B cell (primary cell): ENCODE measurements at regions not wholly inside any gene's neighbourhood (a gene's known extent, or its start where the extent isn't known, plus 50 kb on each side); places are given as distances from the start of the nearest gene placed in this dataset.

Experiments used
- CTCF ChIP-seq: fragments of 200-600 bp; IDR thresholded peaks from one replicate; pipeline ENCODE4 v1.8.0; 2022; ENCODE audit warnings: antibody characterized with exemption, mild to moderate bottlenecking
- EZH2 ChIP-seq: IDR thresholded peaks from 2 replicates; pipeline ENCODE4 v1.6.1; 2012; ENCODE audit warnings: borderline replicate concordance, low read depth, mild to moderate bottlenecking, moderate library complexity, low read length; ENCODE audit not compliant: insufficient read depth, poor library complexity, severe bottlenecking

DNA sequence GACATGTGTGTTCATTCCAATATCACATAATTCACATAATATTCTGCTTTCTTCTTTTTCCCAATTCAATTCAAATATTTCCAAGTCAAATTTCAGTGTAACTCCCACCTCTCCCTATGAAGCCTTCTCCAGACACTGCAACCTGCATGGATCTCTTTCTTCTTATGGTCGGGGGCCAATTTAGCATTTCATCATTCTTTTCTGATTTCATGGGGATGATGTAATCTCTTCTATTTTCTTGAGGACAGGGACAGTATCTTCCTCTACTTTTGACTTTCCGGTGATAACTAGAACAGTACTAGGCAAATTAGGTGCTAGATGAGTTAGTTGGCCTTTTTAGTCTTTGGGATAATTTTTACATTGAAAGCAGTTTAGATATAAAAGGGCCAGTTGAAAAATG is 92.7 kb downstream of the CARTPT start:
- TF ChIP-seq CTCF, result no peak
- TF ChIP-seq EZH2, result no peak
